COR-L47 (cell line): ENCODE measurements at regions not wholly inside any gene's neighbourhood (a gene's known extent, or its start where the extent isn't known, plus 50 kb on each side); places are given as distances from the start of the nearest gene placed in this dataset.
"Not testable (repeated sequence)": the region's sequence is repeated elsewhere in the genome, so short reads cannot be mapped to it uniquely, and the experiment has no call there.

Experiments
- DNase-seq: peaks from one replicate; lab custom pipeline; 2025; lab: John Stamatoyannopoulos, UW

GRCh38 chr10:109405338-109405737 is 518.0 kb downstream of the XPNPEP1 start:
- DNase-seq: no peak

DNA sequence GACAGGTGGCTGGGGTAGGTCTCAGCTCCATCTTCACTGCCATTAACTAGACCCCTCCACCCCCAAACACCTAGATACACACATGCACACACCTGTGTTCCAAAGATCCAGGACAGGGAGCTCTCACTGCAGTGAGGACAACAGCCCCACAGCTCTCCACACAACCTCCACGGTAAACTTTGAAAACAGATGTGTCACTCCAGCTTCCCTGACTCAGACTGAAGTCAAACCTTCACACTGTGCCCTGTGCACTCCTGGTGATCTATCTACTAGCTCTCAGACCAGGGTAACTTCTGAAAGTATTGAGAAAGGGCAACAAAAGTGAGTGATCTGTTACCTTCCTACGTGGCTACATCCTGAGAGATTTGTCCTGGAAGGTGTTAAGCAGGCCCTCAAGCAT is 519.8 kb downstream of the XPNPEP1 start:
- no peak for DNase-seq

DNA sequence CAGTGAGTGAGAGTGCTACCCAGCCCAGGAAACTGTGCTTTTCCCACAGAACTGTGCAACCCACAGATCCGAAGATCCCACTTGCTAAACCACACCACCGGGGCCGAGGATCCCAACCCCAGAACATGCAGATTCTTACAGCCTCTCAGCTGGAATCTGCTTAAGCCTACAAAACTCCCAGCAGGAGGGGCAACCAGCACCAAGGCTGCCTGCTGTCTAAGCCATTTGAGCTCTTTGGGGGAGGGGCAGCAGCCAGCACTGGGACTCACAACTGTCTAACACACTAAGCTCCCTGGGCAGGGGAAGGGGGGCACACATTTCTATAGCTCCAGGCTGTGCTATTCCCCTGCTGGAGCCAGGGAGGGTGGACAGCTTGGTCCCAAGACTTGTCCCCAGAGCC is 529.9 kb downstream of the XPNPEP1 start:
- DNase-seq: no peak

DNA sequence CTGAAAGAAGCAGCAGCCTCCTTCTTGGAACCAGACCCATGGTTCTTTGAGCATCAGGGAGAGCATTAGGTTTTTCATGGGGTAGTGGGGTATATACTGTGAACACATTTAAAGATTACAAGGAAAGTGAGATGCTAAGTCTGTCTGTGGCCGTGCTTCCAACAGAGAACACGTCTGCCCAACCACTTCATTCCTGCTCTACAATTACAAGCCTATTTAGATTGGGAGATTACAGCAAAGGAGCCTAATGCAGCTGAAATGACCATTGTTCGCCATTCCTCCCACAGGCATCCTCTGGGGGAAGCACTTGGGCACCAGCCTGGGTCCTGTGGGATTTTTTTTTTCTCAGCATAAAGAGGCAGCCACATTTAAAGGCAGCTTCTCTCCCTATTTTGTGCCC is 536.4 kb downstream of the XPNPEP1 start:
- no peak for DNase-seq

- DNase-seq: no peak
These were observed 537.2 kb downstream of the XPNPEP1 start for GRCh38 chr10:109386101-109386500.

DNA sequence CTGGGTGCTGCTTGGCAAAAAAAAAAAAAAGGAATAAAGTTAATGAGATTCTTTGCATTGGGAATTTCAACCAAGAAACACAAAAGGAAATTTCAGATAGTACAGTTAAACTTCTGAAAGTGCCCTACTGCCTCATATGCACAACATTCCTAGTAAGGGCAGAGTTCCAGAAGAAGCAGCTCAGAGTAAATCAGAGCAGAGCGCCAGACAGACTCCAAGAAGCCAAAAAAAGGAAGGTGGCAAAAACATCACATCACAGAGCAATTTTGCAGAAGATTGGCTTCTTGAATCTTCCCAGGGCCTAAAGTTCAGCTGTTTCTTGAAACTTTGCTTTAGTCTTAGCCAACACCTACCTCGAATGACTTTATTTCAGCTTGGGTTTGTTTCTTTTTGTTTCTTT is 544.1 kb downstream of the XPNPEP1 start:
- no peak for DNase-seq

DNA sequence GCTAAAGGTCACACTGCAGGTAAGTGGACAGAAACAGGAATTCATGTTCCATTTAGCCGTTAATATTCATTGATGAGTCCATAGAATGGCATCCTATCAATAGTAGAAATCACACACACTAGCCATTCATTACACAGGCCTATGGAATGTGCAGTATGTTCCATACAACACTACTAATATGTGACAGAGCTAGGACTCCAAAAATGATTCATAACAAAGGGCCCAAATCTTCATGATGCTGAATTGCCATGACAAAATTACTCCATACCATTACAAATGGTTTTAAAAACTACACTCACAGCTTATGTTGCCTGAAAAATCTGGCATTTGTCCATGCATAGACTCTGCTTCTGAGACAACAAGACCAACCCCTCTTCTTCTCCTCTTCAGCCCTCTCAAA is 549.1 kb downstream of the XPNPEP1 start:
- no peak for DNase-seq

DNA sequence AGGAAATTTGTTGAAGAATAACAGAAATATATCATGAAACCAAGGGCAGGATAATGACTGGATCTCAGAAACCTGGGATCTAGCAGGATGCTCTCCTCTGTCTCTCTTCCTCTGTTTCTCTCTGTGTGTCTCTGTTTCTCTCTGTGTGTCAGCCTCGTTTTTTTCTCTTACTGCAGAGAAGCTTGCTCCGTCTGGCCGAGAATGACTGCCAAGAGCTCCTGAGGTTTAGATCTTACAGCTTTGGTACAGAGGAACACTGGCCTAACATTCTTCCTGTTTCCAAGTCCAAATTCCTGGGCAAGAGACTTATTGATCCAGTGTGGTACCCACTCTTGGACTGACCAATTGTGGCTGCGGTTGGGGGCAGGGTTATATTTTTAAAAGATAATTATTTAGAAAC is 564.0 kb downstream of the XPNPEP1 start:
- no peak for DNase-seq

- DNase-seq: no peak
These were observed 565.0 kb downstream of the XPNPEP1 start for GRCh38 chr10:109358325-109358724.

GRCh38 chr10:109348324-109348723 is 575.0 kb downstream of the XPNPEP1 start:
- no peak for DNase-seq

DNA sequence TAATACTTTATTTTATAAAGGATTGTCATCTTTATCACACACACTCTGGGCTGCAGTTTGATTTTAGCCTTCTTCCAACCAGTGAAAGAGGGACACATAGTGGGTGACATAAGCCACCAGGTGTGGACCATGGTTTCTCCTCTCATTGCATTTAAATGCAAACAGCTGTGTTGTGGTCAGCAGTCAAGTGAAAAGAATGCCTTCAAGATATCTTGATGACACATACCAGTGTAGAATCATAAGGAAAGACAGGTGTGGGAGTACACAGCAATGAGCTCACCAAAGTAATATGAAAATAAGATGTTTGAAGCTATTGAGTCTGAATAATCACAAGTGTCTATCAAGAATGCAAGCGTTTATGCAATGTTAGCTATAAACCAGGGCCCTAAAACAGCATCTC is 580.0 kb downstream of the XPNPEP1 start:
- no peak for DNase-seq

- no peak for DNase-seq
These were observed 581.3 kb downstream of the XPNPEP1 start for GRCh38 chr10:109341986-109342385.

GRCh38 chr10:109328001-109328400 is 595.3 kb downstream of the XPNPEP1 start:
- DNase-seq: no peak

- DNase-seq: no peak
These were observed 596.0 kb downstream of the XPNPEP1 start for GRCh38 chr10:109327266-109327665.

DNA sequence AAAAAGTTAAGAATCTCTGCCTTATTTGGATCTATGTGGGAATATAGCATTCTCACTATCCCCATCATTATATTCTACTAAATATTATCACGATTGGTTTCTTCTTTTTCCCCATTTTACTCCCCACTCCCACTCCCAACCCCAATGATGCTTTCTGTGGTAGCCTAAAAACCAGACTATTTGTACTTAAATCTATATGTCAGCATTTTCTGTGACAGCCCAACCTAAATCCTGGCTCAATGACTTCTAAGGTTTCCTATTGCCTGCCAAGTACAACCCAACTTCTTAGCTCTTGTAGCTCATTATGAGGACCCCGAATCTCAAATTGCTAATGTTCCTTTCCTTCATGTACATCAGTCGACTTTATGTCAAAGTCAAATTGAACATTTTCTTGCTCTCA is 598.6 kb downstream of the XPNPEP1 start:
- DNase-seq: no peak

GRCh38 chr10:109317746-109318366 is 605.5 kb downstream of the XPNPEP1 start:
- DNase-seq: no peak

GRCh38 chr10:109314016-109314415 is 609.3 kb downstream of the XPNPEP1 start:
- DNase-seq: not testable (repeated sequence)

GRCh38 chr10:109312555-109312954 is 610.8 kb downstream of the XPNPEP1 start:
- DNase-seq: not testable (repeated sequence)

GRCh38 chr10:109308971-109309370 is 614.3 kb downstream of the XPNPEP1 start:
- no peak for DNase-seq

DNA sequence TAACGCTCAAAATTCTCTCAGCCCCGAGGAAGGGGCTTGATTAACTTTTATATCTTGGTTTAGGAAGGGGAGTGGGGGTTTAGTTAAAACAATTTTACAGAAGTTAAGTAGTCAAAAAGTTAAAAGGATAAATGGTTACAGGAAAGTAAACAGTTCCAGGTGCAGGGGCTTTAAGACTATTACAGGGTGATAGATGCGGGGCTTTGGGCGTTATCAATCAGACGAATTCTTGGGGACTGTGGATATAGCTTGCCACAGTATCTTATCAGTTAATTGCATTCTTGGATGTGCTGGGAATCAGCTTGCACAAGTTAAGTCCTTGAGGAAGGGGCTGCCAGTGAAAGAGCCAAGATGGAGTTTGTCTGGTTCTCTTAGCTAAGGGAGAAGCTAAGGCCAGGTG is 616.2 kb downstream of the XPNPEP1 start:
- not testable (repeated sequence) for DNase-seq

GRCh38 chr10:109306698-109307097 is 616.6 kb downstream of the XPNPEP1 start:
- no peak for DNase-seq

DNA sequence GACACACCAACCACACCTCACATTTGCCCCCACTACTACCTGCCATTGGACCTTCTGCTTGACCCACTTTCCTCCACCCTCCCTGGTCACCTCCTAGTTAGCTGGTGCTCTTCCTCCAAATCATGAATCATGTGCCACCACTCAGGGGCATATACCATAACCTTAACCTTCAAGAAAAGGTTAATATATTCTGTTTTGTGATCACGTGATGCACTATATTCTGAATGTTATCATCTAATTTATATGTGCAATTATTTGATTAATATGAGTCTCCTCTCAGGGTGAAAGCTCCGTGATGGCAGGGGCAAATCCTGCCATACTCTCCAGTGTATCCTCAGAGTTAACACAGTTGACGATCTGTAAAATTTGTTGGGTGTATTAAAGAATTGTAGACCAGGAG is 635.5 kb downstream of the XPNPEP1 start:
- no peak for DNase-seq

DNA sequence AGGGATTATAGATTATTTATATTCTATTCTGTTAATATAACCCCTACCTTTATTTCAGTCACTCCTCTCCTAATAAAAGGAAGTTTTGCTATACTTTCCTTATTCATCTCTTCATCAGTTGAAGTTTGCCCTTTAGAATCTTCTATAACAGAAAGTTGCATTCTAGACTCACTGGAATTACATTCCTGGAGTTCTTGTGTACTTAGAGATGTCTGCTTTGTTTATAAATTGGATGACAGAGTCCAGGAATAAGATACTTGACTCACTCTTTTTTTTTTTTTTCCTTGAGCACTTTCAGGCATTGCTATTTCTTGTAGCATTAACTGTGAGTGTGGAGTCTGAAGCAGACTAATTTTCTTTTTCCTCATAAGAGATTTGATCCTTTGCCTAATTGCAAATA is 640.8 kb downstream of the XPNPEP1 start:
- no peak for DNase-seq

DNA sequence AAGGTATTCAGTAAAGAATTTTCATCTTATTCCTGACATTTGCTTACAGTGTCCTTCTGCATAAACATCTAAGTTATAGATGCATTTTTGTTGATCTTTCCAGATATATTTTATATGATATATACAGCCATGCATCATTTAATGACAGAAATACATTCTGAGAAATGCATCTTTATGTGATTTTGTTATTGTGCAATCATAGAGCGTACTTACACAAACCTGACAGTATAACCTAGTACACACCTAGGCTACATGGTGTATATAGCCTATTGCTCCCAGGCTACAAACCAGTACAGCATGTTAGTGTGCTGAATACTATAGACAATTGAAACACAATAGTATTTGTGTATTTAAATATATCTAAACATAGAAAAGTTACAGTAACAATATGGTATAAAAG is 642.0 kb downstream of the XPNPEP1 start:
- DNase-seq: no peak

DNA sequence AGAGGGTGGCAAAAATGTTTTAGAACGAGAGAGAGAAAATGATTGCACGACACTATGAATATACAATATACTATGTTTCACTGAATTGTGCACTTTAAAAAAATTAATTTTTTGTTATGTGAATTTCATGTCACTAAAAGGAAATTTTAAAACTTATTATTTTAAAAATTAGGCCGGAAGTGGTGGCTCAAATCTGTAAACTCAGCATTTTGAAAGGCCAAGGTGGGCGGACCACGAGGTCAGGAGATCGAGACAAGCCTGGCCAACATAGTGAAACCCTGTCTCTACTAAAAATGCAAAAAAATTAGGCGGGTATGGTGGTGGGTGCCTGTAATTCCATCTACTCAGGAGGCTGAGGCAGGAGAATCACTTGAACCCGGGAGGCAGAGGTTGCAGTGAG is 642.5 kb downstream of the XPNPEP1 start:
- no peak for DNase-seq
